ENCODE measurements at regions not wholly inside any gene's neighbourhood (a gene's known extent, or its start where the extent isn't known, plus 50 kb on each side); places are given as distances from the start of the nearest gene placed in this dataset.

DNA sequence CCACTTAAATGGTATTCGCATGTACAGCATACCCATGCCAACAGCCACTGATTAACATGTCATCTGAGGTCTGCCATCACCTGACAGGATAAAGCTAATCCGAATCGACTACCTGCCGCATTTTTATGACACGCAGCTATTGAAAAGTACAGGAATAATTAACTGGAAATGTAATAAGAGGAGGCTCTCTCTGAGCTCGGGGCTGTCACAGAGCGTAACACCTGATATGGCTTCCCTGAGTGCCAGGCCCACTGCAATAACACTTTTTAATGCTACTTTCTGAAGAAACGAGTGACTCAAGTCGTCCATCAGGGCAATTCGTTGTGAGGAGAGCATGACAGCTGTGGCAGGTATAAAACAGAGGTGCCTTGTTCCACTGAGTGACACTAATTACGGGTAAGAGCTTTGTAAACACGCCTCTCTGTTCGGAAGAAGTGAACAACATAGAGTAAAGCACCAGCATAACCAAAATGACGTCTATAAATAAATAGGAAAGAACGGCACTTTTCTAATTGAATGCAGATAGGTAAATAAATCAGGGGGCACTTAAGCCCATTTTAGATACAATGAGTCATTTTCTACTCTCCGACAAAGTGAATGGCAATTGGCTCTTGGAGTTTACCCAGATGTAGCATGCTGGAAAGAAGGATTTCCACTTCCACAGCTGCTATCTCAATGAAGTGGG lies 56.5 kb upstream of the CREB5 start:
- H2AFZ ChIP-seq, result no peak overlapping the region
- H3K27ac ChIP-seq, result peak overlapping the region; percentile 51
- H3K79me2 ChIP-seq, result no peaks in the 10 kb centered on the region
- peak overlapping the region; percentile 35 for H3K4me2 ChIP-seq
- no peak overlapping the region for H3K4me3 ChIP-seq
- peak; percentile 35 for DNase-seq (ENCODE audit: low spot score)
- WGBS (ENCODE audit: low lambda C conversion rate, missing lambda C conversion rate), result 46% methylated on average over 16 of the region's 16 CpGs
- H3K36me3 ChIP-seq (replicated peaks; ENCODE audit: insufficient read depth, low read depth), result no peaks in the 10 kb centered on the region
- TF ChIP-seq EZH2phosphoT487 (IDR thresholded peaks at IDR 0.05; ENCODE audit: low read depth, severe bottlenecking, unreplicated experiment) (no peak), EZH2 (IDR thresholded peaks at IDR 0.05; ENCODE audit: borderline replicate concordance) (no peak)
- TF ChIP-seq, protein P1, sequence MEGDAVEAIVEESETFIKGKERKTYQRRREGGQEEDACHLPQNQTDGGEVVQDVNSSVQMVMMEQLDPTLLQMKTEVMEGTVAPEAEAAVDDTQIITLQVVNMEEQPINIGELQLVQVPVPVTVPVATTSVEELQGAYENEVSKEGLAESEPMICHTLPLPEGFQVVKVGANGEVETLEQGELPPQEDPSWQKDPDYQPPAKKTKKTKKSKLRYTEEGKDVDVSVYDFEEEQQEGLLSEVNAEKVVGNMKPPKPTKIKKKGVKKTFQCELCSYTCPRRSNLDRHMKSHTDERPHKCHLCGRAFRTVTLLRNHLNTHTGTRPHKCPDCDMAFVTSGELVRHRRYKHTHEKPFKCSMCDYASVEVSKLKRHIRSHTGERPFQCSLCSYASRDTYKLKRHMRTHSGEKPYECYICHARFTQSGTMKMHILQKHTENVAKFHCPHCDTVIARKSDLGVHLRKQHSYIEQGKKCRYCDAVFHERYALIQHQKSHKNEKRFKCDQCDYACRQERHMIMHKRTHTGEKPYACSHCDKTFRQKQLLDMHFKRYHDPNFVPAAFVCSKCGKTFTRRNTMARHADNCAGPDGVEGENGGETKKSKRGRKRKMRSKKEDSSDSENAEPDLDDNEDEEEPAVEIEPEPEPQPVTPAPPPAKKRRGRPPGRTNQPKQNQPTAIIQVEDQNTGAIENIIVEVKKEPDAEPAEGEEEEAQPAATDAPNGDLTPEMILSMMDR (IDR thresholded peaks at IDR 0.05; ENCODE audit: poor library complexity), result no peak
- H3K4me1 ChIP-seq (ENCODE audit: insufficient read depth), result peaks cover 17% of the 10 kb centered on the region
- H3K9me2 ChIP-seq (replicated peaks; ENCODE audit: insufficient read depth), result no peaks in the 10 kb centered on the region
- no peaks in the 10 kb centered on the region for H3K9me3 ChIP-seq (ENCODE audit: low read depth)
- no peaks in the 10 kb centered on the region for H4K20me1 ChIP-seq (ENCODE audit: insufficient read depth, poor library complexity, severe bottlenecking)
- no peaks in the 10 kb centered on the region for H3K27me3 ChIP-seq

DNA sequence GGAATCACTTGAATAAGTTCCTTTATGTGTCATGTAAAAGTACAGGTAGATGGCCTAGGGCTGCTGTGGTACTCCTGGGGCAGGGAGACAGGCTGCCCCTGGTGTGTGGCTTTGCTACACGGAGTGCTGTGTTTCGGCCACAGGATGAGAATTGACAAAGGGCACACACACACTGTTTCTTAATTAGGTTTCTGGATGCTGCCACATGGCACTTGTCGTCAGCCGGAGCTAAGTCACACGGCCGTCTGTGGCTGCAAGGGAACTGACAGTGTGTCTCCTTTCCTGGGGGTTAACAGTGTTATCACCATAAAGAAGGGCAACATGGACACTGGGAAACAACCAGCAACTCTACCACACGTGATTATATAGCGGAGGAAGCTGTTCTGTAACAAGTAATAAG lies 55.7 kb upstream of the CREB5 start:
- no peaks in the 10 kb centered on the region for H3K9me3 ChIP-seq (ENCODE audit: low read depth)
- H3K4me1 ChIP-seq (ENCODE audit: insufficient read depth), result peaks cover 12% of the 10 kb centered on the region
- no peak for DNase-seq (ENCODE audit: low spot score)
- no peak for TF ChIP-seq EZH2phosphoT487 (IDR thresholded peaks at IDR 0.05; ENCODE audit: low read depth, severe bottlenecking, unreplicated experiment)
- TF ChIP-seq, protein P1 (IDR thresholded peaks at IDR 0.05; ENCODE audit: poor library complexity), result no peak
- TF ChIP-seq EZH2 (IDR thresholded peaks at IDR 0.05; ENCODE audit: borderline replicate concordance), result no peak
- no peaks in the 10 kb centered on the region for H3K27me3 ChIP-seq
- no peak overlapping the region for H2AFZ ChIP-seq
- H3K4me2 ChIP-seq, result no peak overlapping the region
- H3K36me3 ChIP-seq (replicated peaks; ENCODE audit: insufficient read depth, low read depth), result no peaks in the 10 kb centered on the region
- 72% methylated on average over 8 of the region's 8 CpGs for WGBS (ENCODE audit: low lambda C conversion rate, missing lambda C conversion rate)
- H3K27ac ChIP-seq, result no peak overlapping the region
- H3K4me3 ChIP-seq, result no peak overlapping the region
- no peaks in the 10 kb centered on the region for H4K20me1 ChIP-seq (ENCODE audit: insufficient read depth, poor library complexity, severe bottlenecking)
- no peaks in the 10 kb centered on the region for H3K79me2 ChIP-seq
- no peaks in the 10 kb centered on the region for H3K9me2 ChIP-seq (replicated peaks; ENCODE audit: insufficient read depth)

DNA sequence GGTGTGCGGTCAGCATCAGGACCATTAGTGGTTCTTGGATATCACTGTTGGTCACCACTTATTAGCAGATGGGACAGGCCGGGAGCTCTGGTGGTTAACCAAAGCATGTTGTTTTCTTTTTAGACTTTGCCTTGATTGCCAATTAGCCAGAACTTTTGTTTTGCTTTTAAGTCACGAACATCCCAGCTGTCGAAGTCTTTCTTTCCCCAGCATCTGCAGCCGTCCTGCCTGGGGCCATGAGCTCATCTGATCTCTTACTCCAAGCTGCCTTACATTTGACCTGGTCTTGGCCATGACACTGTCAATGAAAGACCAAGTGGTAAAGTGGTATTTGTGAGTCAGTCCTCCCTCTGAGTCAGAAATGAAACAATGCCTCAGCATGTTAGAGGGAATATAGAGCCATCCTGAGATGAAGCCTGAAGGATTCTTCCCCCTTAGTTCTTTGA lies 53.9 kb upstream of the CREB5 start:
- Histone ChIP-seq H2AFZ (no peak overlapping the region), H3K36me3 (replicated peaks; ENCODE audit: insufficient read depth, low read depth) (no peaks in the 10 kb centered on the region), H3K4me2 (no peak overlapping the region), H3K27ac (no peak overlapping the region), H4K20me1 (ENCODE audit: insufficient read depth, poor library complexity, severe bottlenecking) (no peaks in the 10 kb centered on the region), H3K9me2 (replicated peaks; ENCODE audit: insufficient read depth) (no peaks in the 10 kb centered on the region), H3K79me2 (no peaks in the 10 kb centered on the region), H3K4me1 (ENCODE audit: insufficient read depth) (peaks cover 12% of the 10 kb centered on the region), H3K4me3 (no peak overlapping the region), H3K9me3 (ENCODE audit: low read depth) (no peaks in the 10 kb centered on the region), H3K27me3 (no peaks in the 10 kb centered on the region)
- WGBS (ENCODE audit: low lambda C conversion rate, missing lambda C conversion rate), result 70% methylated on average over 5 of the region's 5 CpGs
- no peak for TF ChIP-seq EZH2 (IDR thresholded peaks at IDR 0.05; ENCODE audit: borderline replicate concordance)
- TF ChIP-seq, protein P1 (IDR thresholded peaks at IDR 0.05; ENCODE audit: poor library complexity), result no peak
- no peak for DNase-seq (ENCODE audit: low spot score)

Measured in hepatocyte (in vitro differentiated cells).